ENCODE measurements at regions not wholly inside any gene's neighbourhood (a gene's known extent, or its start where the extent isn't known, plus 50 kb on each side); places are given as distances from the start of the nearest gene placed in this dataset.

DNA sequence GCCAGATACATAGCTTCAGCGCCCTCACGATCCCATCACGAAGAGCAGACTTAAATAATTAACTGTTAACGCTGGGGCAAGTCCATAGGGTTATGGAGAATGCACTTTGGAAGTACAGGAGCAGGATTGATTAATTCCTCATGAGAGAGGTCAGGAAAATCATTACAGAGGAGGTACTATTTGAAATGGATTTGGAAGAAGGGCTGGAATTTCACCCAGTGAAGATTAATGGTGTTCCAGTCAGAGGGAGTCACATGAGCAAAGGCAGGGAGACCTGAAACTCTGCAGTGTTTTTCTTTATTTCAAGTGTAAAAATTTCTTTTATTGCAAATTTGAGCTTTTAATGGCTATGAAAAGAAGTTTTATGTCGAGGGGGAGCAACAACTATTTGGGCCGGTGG is 329.8 kb upstream of the GRM7 start:
- TF ChIP-seq CTCF (conservative IDR thresholded peaks at IDR 0.05; ENCODE audit: low read length) = no peak
- no peak overlapping the region for H3K4me3 ChIP-seq (ENCODE audit: low read length)
- no peak for DNase-seq (ENCODE audit: low read depth)

DNA sequence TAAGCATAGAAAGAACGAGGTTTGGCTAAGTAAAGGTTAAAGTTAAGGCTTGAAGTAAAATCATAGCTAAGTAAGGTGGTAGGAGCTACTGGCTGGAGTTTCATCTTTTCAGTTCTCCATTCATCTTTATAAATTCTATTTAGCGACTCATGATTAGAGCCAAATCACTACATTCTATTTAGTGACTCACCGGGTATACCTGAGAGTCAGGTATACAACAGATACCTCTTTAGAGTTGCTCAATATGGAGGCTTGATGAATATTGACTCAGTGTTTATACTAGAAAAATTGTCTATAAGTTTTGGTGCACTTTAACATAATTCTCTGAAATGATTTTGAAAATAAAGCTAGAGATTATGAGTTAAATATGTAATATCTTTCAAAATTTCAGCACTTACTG is 328.8 kb upstream of the GRM7 start:
- H3K4me3 ChIP-seq (ENCODE audit: low read length) = no peak overlapping the region
- TF ChIP-seq CTCF (conservative IDR thresholded peaks at IDR 0.05; ENCODE audit: low read length) = no peak
- DNase-seq (ENCODE audit: low read depth) = no peak

- DNase-seq (ENCODE audit: low read depth) = no peak
- H3K4me3 ChIP-seq (ENCODE audit: low read length) = no peak overlapping the region
- TF ChIP-seq CTCF (conservative IDR thresholded peaks at IDR 0.05; ENCODE audit: low read length) = no peak
Observed at GRCh38 chr3:6540981-6541380, 319.9 kb upstream of the GRM7 start.

DNA sequence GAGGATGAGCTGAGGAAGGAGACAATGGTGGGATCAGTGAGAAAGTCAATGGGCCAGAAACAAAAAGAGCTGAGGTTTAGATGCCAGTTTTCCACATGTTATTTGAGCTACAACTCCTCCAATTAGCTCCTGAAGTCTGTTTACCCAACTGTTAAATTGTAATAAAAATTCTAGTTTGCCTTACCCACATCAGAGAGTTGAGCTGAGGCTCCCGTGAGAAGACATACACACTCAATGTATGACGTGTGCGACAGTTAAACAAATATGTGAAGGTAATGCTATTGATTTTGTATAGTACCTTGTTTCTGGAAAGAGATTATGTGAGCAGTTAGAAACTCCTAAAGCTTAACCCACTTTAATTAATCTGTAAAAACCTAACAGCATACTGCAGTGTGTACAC is 318.1 kb upstream of the GRM7 start:
- no peak for TF ChIP-seq CTCF (conservative IDR thresholded peaks at IDR 0.05; ENCODE audit: low read length)
- H3K4me3 ChIP-seq (ENCODE audit: low read length) = no peak overlapping the region
- DNase-seq (ENCODE audit: low read depth) = no peak

- no peak overlapping the region for H3K4me3 ChIP-seq (ENCODE audit: low read length)
- TF ChIP-seq CTCF (conservative IDR thresholded peaks at IDR 0.05; ENCODE audit: low read length) = no peak
- DNase-seq (ENCODE audit: low read depth) = no peak
Observed at GRCh38 chr3:6549296-6549695, 311.6 kb upstream of the GRM7 start.

DNA sequence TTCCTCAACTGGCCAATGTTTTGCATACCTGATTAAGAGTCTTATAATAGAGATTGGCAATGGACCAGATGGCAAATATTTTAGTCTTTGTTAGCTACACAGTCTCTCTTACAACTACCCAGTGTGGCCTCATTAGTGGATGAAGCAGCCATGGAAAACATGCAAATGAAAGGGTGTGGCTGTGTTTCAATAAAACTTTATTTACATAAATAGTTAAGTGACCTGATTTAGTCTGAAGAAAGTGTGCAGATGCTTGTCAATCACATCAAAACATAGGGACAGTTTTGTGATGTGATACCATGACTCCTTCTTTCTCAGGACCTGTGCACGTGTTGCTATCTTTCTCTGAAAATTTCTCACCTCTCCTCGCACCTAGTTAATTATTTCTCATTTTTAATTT is 309.8 kb upstream of the GRM7 start:
- no peak overlapping the region for H3K4me3 ChIP-seq (ENCODE audit: low read length)
- TF ChIP-seq CTCF (conservative IDR thresholded peaks at IDR 0.05; ENCODE audit: low read length) = no peak
- no peak for DNase-seq (ENCODE audit: low read depth)

GRCh38 chr3:6560259-6560658 is 300.7 kb upstream of the GRM7 start:
- TF ChIP-seq CTCF (conservative IDR thresholded peaks at IDR 0.05; ENCODE audit: low read length) = no peak
- H3K4me3 ChIP-seq (ENCODE audit: low read length) = no peak overlapping the region
- no peak for DNase-seq (ENCODE audit: low read depth)

Measured in AG10803 (cell line).